GM21825 (cell line): ENCODE measurements at regions not wholly inside any gene's neighbourhood (a gene's known extent, or its start where the extent isn't known, plus 50 kb on each side); places are given as distances from the start of the nearest gene placed in this dataset.

Source experiments
- ATAC-seq: cut with Tn5 transposase; IDR thresholded peaks from one replicate; pipeline ENCODE4 v1.9.1; 2021; ENCODE audit warnings: mild to moderate bottlenecking, moderate library complexity; ENCODE audit not compliant: unreplicated experiment

GRCh38 chr2:181766129-181766528 is 85.8 kb upstream of the NEUROD1 start:
- no peak for ATAC-seq

- no peak for ATAC-seq
Observed at GRCh38 chr2:181770150-181770549, 89.8 kb upstream of the NEUROD1 start.

- no peak for ATAC-seq
Observed at GRCh38 chr2:181771356-181771755, 91.0 kb upstream of the NEUROD1 start.

GRCh38 chr2:181772334-181772733 is 92.0 kb upstream of the NEUROD1 start:
- ATAC-seq: no peak

- no peak for ATAC-seq
Observed at GRCh38 chr2:181772777-181773176, 92.5 kb upstream of the NEUROD1 start.

- no peak for ATAC-seq
Observed at GRCh38 chr2:181774685-181775084, 94.4 kb upstream of the NEUROD1 start.

GRCh38 chr2:181776336-181776735 is 96.0 kb upstream of the NEUROD1 start:
- no peak for ATAC-seq

- no peak for ATAC-seq
Observed at GRCh38 chr2:181777734-181778133, 97.4 kb upstream of the NEUROD1 start.

- no peak for ATAC-seq
Observed at GRCh38 chr2:181778621-181779201, 98.4 kb upstream of the NEUROD1 start.

GRCh38 chr2:181779288-181780021 is 99.1 kb upstream of the NEUROD1 start:
- ATAC-seq: no peak

- peak; percentile 74 for ATAC-seq
Observed at GRCh38 chr2:181780047-181780651, 99.8 kb upstream of the NEUROD1 start.

- peak; percentile 26 for ATAC-seq
Observed at GRCh38 chr2:181780657-181781056, 100.3 kb upstream of the NEUROD1 start.

- ATAC-seq: peak; percentile 51
Observed at GRCh38 chr2:181781078-181781786, 100.9 kb upstream of the NEUROD1 start.

- ATAC-seq: no peak
Observed at GRCh38 chr2:181782660-181783059, 102.3 kb upstream of the NEUROD1 start.

- ATAC-seq: no peak
Observed at GRCh38 chr2:181784556-181784955, 104.2 kb upstream of the NEUROD1 start.

GRCh38 chr2:181785691-181786344 is 105.5 kb upstream of the NEUROD1 start:
- no peak for ATAC-seq

GRCh38 chr2:181786371-181787228 is 104.9 kb upstream of the ITPRID2 start:
- no peak for ATAC-seq

GRCh38 chr2:181787310-181788048 is 104.1 kb upstream of the ITPRID2 start:
- no peak for ATAC-seq

GRCh38 chr2:181788897-181789555 is 102.5 kb upstream of the ITPRID2 start:
- ATAC-seq: no peak
